Vagina (tissue), 2 donors: ENCODE measurements at regions not wholly inside any gene's neighbourhood (a gene's known extent, or its start where the extent isn't known, plus 50 kb on each side); places are given as distances from the start of the nearest gene placed in this dataset.

Source experiments
- POLR2A ChIP-seq, 2 donors: fragments of 450-650 bp; IDR thresholded peaks; one replicate each; pipeline ENCODE4 v1.6.1; 2017; ENCODE audit warnings: antibody characterized with exemption in 2 of 2, mild to moderate bottlenecking in 2 of 2, moderate library complexity in 2 of 2
- POLR2AphosphoS5 ChIP-seq, 2 donors: sonication (generic); formaldehyde crosslinking; IDR thresholded peaks; one replicate each; pipeline ENCODE4 v1.9.0; 2017; ENCODE audit warnings: antibody characterized with exemption in 2 of 2, mild to moderate bottlenecking in 2 of 2, low read depth in 1 of 2; ENCODE audit not compliant: insufficient read depth in 1 of 2
- TF ChIP-seq, protein P1 (sequence below), 3 experiments: fragments of 450-650 bp in 2 of 3; fragments of 200-600 bp in 1 of 3; sonication (generic) in 1 of 3; IDR thresholded peaks; one replicate each; pipeline ENCODE4 v1.5.1; 2017 to 2019; ENCODE audit warnings: antibody characterized with exemption in 3 of 3, mild to moderate bottlenecking in 2 of 3, moderate library complexity in 2 of 3

- TF ChIP-seq, protein P1, sequence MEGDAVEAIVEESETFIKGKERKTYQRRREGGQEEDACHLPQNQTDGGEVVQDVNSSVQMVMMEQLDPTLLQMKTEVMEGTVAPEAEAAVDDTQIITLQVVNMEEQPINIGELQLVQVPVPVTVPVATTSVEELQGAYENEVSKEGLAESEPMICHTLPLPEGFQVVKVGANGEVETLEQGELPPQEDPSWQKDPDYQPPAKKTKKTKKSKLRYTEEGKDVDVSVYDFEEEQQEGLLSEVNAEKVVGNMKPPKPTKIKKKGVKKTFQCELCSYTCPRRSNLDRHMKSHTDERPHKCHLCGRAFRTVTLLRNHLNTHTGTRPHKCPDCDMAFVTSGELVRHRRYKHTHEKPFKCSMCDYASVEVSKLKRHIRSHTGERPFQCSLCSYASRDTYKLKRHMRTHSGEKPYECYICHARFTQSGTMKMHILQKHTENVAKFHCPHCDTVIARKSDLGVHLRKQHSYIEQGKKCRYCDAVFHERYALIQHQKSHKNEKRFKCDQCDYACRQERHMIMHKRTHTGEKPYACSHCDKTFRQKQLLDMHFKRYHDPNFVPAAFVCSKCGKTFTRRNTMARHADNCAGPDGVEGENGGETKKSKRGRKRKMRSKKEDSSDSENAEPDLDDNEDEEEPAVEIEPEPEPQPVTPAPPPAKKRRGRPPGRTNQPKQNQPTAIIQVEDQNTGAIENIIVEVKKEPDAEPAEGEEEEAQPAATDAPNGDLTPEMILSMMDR (IDR thresholded peaks at IDR 0.05), result no peak
- TF ChIP-seq POLR2A (IDR thresholded peaks at IDR 0.05) (no peak), POLR2AphosphoS5 (IDR thresholded peaks at IDR 0.05; ENCODE audit: insufficient read depth in 1 of 2, low read depth in 1 of 2) (no peak)
Observed at GRCh38 chr13:60275208-60275607, 111.5 kb upstream of the DIAPH3 start.
